CD14-positive monocyte (primary cell): ENCODE measurements at regions not wholly inside any gene's neighbourhood (a gene's known extent, or its start where the extent isn't known, plus 50 kb on each side); places are given as distances from the start of the nearest gene placed in this dataset.
A peak's percentile ranks its signal among the peaks of the same experiment; 100 is the strongest.

Experiments used
- DNase-seq, 3 donors: peaks; one replicate each; pipeline ENCODE4 v3.0.0-alpha.2; 2011 to 2022
- H2AFZ ChIP-seq: 2 replicates; pipeline ENCODE4 v1.6.0; 2012; ENCODE audit warnings: mild to moderate bottlenecking, low read depth, low read length, inconsistent platforms; ENCODE audit not compliant: insufficient read depth, poor library complexity, severe bottlenecking
- H3K27ac ChIP-seq, 2 donors: 1 replicate in 1 of 2; 2 replicates in 1 of 2; pipeline ENCODE4 v1.5.1; 2012 to 2013; ENCODE audit warnings: low read length in 2 of 2, control low read depth in 1 of 2, inconsistent platforms in 1 of 2, low read depth in 1 of 2, mild to moderate bottlenecking in 1 of 2
- H3K27me3 ChIP-seq, 2 donors: one replicate each; pipeline versions ENCODE4 v1.6.0 to v1.6.1; 2011 to 2013; ENCODE audit warnings: low read length in 2 of 2; ENCODE audit not compliant: control insufficient read depth in 2 of 2, insufficient read depth in 2 of 2
- H3K36me3 ChIP-seq, 2 donors: replicated peaks in 1 of 2; 1 replicate in 1 of 2; 2 replicates in 1 of 2; pipeline versions ENCODE4 v1.5.1 to v1.6.1; 2012 to 2013; ENCODE audit warnings: low read length in 2 of 2, control low read depth in 1 of 2, inconsistent platforms in 1 of 2, mild to moderate bottlenecking in 1 of 2; ENCODE audit not compliant: insufficient read depth in 2 of 2, control insufficient read depth in 1 of 2
- H3K4me1 ChIP-seq, 2 donors: 1 replicate in 1 of 2; 2 replicates in 1 of 2; pipeline versions ENCODE4 v1.5.1 to v1.6.1; 2012 to 2013; ENCODE audit warnings: low read length in 2 of 2, control low read depth in 1 of 2, inconsistent platforms in 1 of 2, mild to moderate bottlenecking in 1 of 2, moderate library complexity in 1 of 2; ENCODE audit not compliant: insufficient read depth in 2 of 2, control insufficient read depth in 1 of 2
- H3K4me2 ChIP-seq: replicated peaks from 2 replicates; pipeline ENCODE3; 2012; ENCODE audit warnings: low read length, moderate library complexity, mild to moderate bottlenecking; ENCODE audit not compliant: poor library complexity, severe bottlenecking; ENCODE audit errors: extremely low read depth
- H3K4me3 ChIP-seq, 3 experiments: fragments of 200-600 bp in 1 of 3; sonication (generic) in 1 of 3; replicated peaks in 1 of 3; 1 replicate in 2 of 3; 2 replicates in 1 of 3; pipeline ENCODE4 v1.5.1; 2011 to 2013; ENCODE audit warnings: low read length in 3 of 3, mild to moderate bottlenecking in 3 of 3, control low read depth in 2 of 3, low read depth in 2 of 3, inconsistent platforms in 1 of 3, moderate library complexity in 1 of 3
- H3K79me2 ChIP-seq: 2 replicates; pipeline ENCODE4 v1.6.0; 2012; ENCODE audit warnings: mild to moderate bottlenecking, control low read depth, inconsistent platforms, low read length, moderate library complexity; ENCODE audit not compliant: insufficient read depth
- H3K9ac ChIP-seq: 2 replicates; pipeline ENCODE4 v1.6.0; 2017; ENCODE audit warnings: low read length, mild to moderate bottlenecking; ENCODE audit not compliant: insufficient read depth, poor library complexity, severe bottlenecking
- H3K9me3 ChIP-seq, 2 donors: replicated peaks in 1 of 2; 1 replicate in 1 of 2; 2 replicates in 1 of 2; pipeline versions ENCODE4 v1.5.1 to v1.6.1; 2012 to 2013; ENCODE audit warnings: low read length in 2 of 2, control low read depth in 1 of 2; ENCODE audit not compliant: control insufficient read depth in 1 of 2, insufficient read depth in 1 of 2
- H4K20me1 ChIP-seq: 2 replicates; pipeline ENCODE4 v1.6.0; 2012; ENCODE audit warnings: mild to moderate bottlenecking, low read length, control low read depth, moderate library complexity; ENCODE audit not compliant: insufficient read depth
- H3K27ac Mint-ChIP-seq, 7 donors: one replicate each; pipeline ENCODE4 v1.8.0; 2020; ENCODE audit warnings: mild to moderate bottlenecking in 7 of 7, mixed read lengths in 7 of 7, moderate library complexity in 6 of 7, inconsistent platforms in 2 of 7
- H3K27me3 Mint-ChIP-seq, 3 donors: one replicate each; pipeline ENCODE4 v1.8.0; 2021 to 2022; ENCODE audit warnings: low read depth in 3 of 3, mild to moderate bottlenecking in 3 of 3, mixed read lengths in 3 of 3, moderate library complexity in 3 of 3, inconsistent platforms in 1 of 3
- H3K36me3 Mint-ChIP-seq, 2 donors: one replicate each; pipeline ENCODE4 v1.8.0; 2020; ENCODE audit warnings: mixed read lengths in 2 of 2, inconsistent platforms in 1 of 2, mild to moderate bottlenecking in 1 of 2
- H3K4me1 Mint-ChIP-seq: one replicate; pipeline ENCODE4 v1.8.0; 2020; ENCODE audit warnings: mild to moderate bottlenecking, mixed read lengths
- H3K4me3 Mint-ChIP-seq, 2 donors: one replicate each; pipeline ENCODE4 v1.8.0; 2020; ENCODE audit warnings: mild to moderate bottlenecking in 2 of 2, mixed read lengths in 2 of 2, moderate library complexity in 1 of 2
- H3K9me3 Mint-ChIP-seq, 7 donors: one replicate each; pipeline ENCODE4 v1.8.0; 2020 to 2022; ENCODE audit warnings: mixed read lengths in 7 of 7, mild to moderate bottlenecking in 6 of 7, moderate library complexity in 6 of 7, inconsistent platforms in 2 of 7
- WGBS: methylation state at CpG from one replicate; pipeline ENCODE4 v1.1.5; 2013; ENCODE audit warnings: missing lambda C conversion rate; ENCODE audit not compliant: insufficient coverage; 5-methylcytosine and 5-hydroxymethylcytosine counted together
- intact Hi-C, 2 donors: fragments of 100-400 bp; cut with micrococcal nuclease; formaldehyde crosslinking; loops; one replicate each; pipeline versions ENCODE4 v1.15.0 to v1.15.1; 2023
- TF ChIP-seq, protein P1 (sequence below): fragments of 200-600 bp; IDR thresholded peaks from one replicate; pipeline ENCODE4 v1.8.0; 2022; ENCODE audit warnings: antibody characterized with exemption, mild to moderate bottlenecking

DNA sequence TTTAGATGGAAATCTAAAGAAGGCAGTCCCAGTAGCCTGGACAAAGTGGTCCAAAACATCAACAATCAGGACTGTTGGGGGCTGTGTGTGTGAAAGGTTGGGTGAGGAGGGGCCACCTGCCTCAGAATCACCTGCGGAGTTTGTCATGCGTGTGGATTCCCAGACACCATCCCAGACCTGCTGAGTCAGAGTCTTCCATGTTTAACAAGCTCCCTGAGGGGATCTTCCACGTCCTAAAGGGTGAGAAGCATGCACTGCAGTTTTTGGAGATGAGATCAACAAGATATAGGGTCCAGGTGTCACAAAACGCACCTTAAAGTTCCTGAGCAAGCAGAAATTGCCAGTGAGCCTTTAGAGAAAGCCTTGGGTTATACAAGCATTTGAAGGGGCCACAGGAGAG is 207.0 kb upstream of the FAM9B start:
- Histone ChIP-seq H2AFZ (no peak overlapping the region), H3K9me3 (no peaks in the 10 kb centered on the region), H3K79me2 (no peaks in the 10 kb centered on the region), H3K4me1 (no peaks in the 10 kb centered on the region), H4K20me1 (no peaks in the 10 kb centered on the region), H3K36me3 (no peaks in the 10 kb centered on the region), H3K9ac (no peak overlapping the region), H3K27me3 (peaks cover 0 to 6% of the 10 kb centered on the region in 2 donors), H3K4me3 (no peak overlapping the region), H3K27ac (no peak overlapping the region), H3K4me2 (no peak overlapping the region)
- DNase-seq: no peak
- TF ChIP-seq, protein P1, sequence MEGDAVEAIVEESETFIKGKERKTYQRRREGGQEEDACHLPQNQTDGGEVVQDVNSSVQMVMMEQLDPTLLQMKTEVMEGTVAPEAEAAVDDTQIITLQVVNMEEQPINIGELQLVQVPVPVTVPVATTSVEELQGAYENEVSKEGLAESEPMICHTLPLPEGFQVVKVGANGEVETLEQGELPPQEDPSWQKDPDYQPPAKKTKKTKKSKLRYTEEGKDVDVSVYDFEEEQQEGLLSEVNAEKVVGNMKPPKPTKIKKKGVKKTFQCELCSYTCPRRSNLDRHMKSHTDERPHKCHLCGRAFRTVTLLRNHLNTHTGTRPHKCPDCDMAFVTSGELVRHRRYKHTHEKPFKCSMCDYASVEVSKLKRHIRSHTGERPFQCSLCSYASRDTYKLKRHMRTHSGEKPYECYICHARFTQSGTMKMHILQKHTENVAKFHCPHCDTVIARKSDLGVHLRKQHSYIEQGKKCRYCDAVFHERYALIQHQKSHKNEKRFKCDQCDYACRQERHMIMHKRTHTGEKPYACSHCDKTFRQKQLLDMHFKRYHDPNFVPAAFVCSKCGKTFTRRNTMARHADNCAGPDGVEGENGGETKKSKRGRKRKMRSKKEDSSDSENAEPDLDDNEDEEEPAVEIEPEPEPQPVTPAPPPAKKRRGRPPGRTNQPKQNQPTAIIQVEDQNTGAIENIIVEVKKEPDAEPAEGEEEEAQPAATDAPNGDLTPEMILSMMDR: no peak
- no CpG with 5 or more reads among the region's 4 CpGs for WGBS
- no peaks in the 10 kb centered on the region for H3K36me3 Mint-ChIP-seq
- peaks cover 5% of the 10 kb centered on the region for H3K4me1 Mint-ChIP-seq
- peaks cover 0 to 2% (median 0%) of the 10 kb centered on the region in 7 donors for H3K9me3 Mint-ChIP-seq
- peaks cover 0 to 29% (median 6%) of the 10 kb centered on the region in 3 donors for H3K27me3 Mint-ChIP-seq
- H3K27ac Mint-ChIP-seq: no peak overlapping the region
- intact Hi-C loops: no loop called here
- no peak overlapping the region for H3K4me3 Mint-ChIP-seq

DNA sequence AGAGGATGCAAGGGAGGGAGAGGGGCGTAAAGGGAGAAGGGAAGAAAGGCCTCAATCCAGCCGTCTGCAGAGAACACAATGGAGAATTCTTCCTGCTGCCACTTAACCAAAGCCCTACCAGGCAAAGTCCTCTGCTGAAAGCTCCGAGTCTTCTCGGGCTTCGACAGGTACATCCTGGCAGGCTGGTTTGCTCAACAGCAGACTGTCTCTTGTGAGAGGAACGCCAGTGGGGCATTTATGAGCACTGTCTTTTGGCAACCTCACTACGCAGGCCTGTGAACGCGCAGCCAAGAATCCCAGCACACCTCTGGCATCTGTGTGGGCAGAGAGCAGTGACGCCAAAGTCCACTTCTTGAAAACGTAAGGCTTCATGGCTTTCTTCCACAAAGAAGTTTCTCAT is 207.5 kb upstream of the FAM9B start:
- H3K4me1 Mint-ChIP-seq: peaks cover 5% of the 10 kb centered on the region
- H3K27ac Mint-ChIP-seq: peak overlapping the region in 1 of 7 donors; percentile 25
- H3K27me3 ChIP-seq: peaks cover 0 to 6% of the 10 kb centered on the region in 2 donors
- no peaks in the 10 kb centered on the region for H3K4me1 ChIP-seq
- H4K20me1 ChIP-seq: no peaks in the 10 kb centered on the region
- H3K9me3 Mint-ChIP-seq: peaks cover 0 to 2% (median 0%) of the 10 kb centered on the region in 7 donors
- intact Hi-C loops: no loop called here
- H3K9me3 ChIP-seq: no peaks in the 10 kb centered on the region
- no peaks in the 10 kb centered on the region for H3K79me2 ChIP-seq
- DNase-seq: no peak
- H3K36me3 Mint-ChIP-seq: no peaks in the 10 kb centered on the region
- no peak overlapping the region for H2AFZ ChIP-seq
- no peak overlapping the region for H3K9ac ChIP-seq
- 100% methylated on average over 3 of the region's 11 CpGs for WGBS
- no peak overlapping the region for H3K27ac ChIP-seq
- no peak overlapping the region for H3K4me3 Mint-ChIP-seq
- no peaks in the 10 kb centered on the region for H3K36me3 ChIP-seq
- H3K4me2 ChIP-seq: no peak overlapping the region
- peaks cover 0 to 30% (median 6%) of the 10 kb centered on the region in 3 donors for H3K27me3 Mint-ChIP-seq
- TF ChIP-seq, protein P1: no peak
- no peak overlapping the region for H3K4me3 ChIP-seq
